ENCODE measurements at regions not wholly inside any gene's neighbourhood (a gene's known extent, or its start where the extent isn't known, plus 50 kb on each side); places are given as distances from the start of the nearest gene placed in this dataset.

- DNase-seq = no peak
Measured at GRCh38 chr5:91443023-91443422, 59.9 kb upstream of the ARRDC3 start.

GRCh38 chr5:91441082-91441481 lies 58.0 kb upstream of the ARRDC3 start:
- no peak for DNase-seq

- DNase-seq = peak; percentile 64
Measured at GRCh38 chr5:91438871-91439270, 55.8 kb upstream of the ARRDC3 start.

- no peak for DNase-seq
Measured at GRCh38 chr5:91436241-91436640, 53.1 kb upstream of the ARRDC3 start.

- DNase-seq = no peak
Measured at GRCh38 chr5:91434348-91434747, 51.2 kb upstream of the ARRDC3 start.

GRCh38 chr5:91433861-91434260 lies 50.7 kb upstream of the ARRDC3 start:
- DNase-seq = no peak
